Fibroblast of pulmonary artery (primary cell): ENCODE measurements at regions not wholly inside any gene's neighbourhood (a gene's known extent, or its start where the extent isn't known, plus 50 kb on each side); places are given as distances from the start of the nearest gene placed in this dataset.

ENCODE experiments used
- DNase-seq: peaks from one replicate; pipeline ENCODE4 v3.0.0-alpha.2; 2010; ENCODE audit warnings: low read depth
- H3K4me3 ChIP-seq: replicated peaks from 2 replicates; pipeline ENCODE4 v1.5.1; 2011; ENCODE audit warnings: low read depth, mild to moderate bottlenecking, control low read depth, low read length, moderate library complexity
- TF ChIP-seq, protein P1 (sequence below): IDR thresholded peaks from 2 replicates; pipeline ENCODE4 v1.5.1; 2011; ENCODE audit warnings: mild to moderate bottlenecking, control low read depth, low read length, inconsistent platforms; ENCODE audit errors: missing control alignments

DNA sequence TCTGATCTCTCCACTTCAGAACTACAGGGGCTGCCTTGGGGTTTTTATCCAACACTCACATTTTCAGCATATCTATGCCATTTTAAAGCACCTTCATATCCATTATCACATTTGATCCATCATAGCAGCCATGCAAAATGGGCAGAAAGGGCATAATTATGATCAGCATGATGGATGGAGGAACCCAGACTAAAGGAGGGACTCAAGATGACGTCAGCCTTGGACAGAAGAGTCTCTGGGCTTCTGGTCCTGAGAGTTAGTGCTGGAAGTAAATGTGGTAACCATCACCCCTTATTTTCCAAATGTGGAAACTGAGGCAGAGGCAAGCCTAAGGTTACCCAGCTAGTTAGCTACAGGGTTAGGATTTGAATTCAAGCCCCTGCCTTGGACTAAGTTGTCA, 273.1 kb downstream of the DRD1 start:
- no peak overlapping the region for H3K4me3 ChIP-seq
- no peak for DNase-seq
- TF ChIP-seq, protein P1, sequence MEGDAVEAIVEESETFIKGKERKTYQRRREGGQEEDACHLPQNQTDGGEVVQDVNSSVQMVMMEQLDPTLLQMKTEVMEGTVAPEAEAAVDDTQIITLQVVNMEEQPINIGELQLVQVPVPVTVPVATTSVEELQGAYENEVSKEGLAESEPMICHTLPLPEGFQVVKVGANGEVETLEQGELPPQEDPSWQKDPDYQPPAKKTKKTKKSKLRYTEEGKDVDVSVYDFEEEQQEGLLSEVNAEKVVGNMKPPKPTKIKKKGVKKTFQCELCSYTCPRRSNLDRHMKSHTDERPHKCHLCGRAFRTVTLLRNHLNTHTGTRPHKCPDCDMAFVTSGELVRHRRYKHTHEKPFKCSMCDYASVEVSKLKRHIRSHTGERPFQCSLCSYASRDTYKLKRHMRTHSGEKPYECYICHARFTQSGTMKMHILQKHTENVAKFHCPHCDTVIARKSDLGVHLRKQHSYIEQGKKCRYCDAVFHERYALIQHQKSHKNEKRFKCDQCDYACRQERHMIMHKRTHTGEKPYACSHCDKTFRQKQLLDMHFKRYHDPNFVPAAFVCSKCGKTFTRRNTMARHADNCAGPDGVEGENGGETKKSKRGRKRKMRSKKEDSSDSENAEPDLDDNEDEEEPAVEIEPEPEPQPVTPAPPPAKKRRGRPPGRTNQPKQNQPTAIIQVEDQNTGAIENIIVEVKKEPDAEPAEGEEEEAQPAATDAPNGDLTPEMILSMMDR = no peak

DNA sequence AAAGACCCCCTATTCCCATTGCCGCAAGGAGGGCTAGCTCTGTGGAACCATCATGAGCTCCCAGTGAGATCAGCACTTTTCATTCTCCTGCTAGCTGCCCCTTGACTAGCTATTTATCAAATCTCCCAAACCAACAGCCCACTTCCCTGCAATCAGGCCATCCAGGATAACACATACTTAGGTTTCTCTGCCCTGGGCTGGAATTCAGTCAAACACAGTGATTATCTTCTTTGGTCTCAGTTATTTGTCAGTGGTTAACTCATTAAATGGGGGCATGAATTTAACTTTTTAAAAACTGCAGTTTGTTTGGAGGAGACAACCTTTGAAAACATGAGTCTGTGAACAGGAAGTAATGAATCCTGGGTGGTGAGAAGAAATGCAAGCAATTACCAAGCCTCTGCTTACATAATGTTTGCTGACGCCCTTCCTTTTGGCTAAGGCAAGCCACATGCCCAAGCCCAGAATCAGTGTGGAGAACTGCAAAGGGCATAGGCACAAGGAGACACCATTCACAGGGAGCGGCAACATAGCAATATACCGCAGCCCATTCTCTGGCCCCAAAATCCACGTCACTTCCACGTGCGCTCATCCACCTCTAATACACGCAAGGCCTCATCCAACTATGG, 275.0 kb downstream of the DRD1 start:
- DNase-seq = no peak
- no peak overlapping the region for H3K4me3 ChIP-seq
- TF ChIP-seq, protein P1 = no peak

DNA sequence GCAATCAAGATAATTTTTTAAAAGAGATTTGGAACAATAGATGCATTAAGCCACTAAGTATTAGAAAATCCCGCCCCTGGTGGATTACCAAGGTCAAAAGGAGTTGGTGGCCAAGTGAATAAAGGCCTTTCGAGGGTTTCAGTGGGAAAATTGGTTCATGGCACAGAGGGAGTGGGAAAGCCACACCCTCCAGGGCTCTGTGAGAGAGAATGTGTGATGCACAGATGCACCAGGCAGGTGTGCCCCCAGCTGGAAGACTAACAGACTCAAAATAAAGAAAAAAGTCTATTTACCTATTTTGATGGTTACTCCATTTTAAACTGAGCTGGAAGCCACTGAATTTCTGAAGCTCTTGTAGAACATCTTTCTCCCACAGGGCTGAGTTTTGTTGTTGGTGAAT, 278.0 kb downstream of the DRD1 start:
- no peak overlapping the region for H3K4me3 ChIP-seq
- TF ChIP-seq, protein P1 = no peak
- DNase-seq = no peak

DNA sequence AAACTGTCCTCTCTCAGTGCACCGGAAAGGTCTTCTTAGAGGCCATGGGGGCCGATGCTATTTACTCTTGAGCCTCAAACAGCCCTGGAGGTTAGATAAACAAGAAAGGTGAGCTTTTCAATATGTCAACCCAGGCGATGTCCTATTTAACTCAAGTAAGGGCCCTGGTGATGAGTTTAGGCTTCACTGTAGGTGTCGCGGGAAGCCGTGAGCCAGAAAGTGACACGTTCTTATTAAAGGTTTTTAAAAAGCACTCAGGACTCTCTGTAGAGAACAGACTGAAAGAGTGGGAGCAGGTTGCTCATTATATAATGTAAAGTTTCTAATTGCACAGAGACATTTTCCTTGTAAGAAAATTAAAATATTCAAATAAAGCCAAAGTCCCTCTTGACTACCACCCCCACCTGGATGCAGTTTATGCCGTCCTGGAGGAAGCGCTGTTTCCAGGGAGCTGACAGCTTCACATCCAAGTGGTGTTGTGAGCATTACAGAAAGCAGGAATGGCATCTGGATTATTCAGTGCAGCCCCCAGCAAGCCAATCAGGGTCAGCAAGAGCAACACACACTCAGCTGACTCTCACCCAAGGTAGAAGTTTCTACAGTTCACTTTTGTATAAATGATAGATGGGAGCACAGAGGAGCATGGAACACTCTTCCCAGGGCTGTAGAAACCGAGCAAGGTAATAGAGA, 280.3 kb downstream of the DRD1 start:
- DNase-seq = no peak
- TF ChIP-seq, protein P1 = no peak
- H3K4me3 ChIP-seq = no peak overlapping the region

DNA sequence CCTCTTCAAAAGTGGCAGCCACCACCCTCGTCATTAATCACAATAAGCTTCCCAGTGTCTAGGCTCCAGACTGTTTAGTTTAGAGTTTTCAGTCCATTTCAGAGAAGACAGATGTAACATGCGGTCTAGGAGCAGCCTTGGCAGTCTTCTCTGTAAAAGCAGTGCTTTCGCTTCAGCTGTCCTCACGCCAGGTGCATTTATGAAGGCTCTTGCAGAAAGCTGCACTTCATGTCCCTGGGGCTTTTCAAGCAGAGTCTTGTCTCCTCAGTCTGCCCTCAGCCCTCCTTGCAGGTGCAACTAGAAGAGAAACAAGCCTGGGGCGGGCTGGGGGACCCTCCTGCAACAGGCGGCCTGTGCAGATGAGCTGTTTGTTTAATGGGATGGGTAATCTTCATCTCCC, 281.9 kb downstream of the DRD1 start:
- TF ChIP-seq, protein P1 = no peak
- DNase-seq = no peak

DNA sequence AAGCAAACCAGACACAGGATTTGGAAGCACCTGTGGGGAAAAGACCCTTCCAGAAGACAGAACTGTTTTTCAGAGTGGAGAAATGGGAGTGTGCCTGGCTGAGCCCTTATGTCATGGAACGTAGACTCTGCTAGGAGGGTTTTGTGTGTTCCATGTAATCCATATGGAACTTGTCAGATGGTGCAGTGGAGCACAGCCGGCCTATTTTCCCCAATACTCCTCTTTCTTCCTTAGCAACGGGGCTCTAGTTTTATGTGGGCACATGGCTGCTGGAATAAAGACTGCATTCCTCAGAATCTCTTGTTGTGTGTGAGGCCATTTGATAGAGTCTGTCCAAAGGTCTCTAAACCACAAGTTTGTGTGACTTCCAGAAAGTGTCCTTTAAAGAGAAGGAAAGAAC, 284.0 kb downstream of the DRD1 start:
- no peak overlapping the region for H3K4me3 ChIP-seq
- TF ChIP-seq, protein P1 = no peak
- DNase-seq = no peak

More for the DNA sequence above, 281.9 kb downstream of the DRD1 start:
- no peak overlapping the region for H3K4me3 ChIP-seq
